SK-N-MC (cell line): ENCODE measurements at regions not wholly inside any gene's neighbourhood (a gene's known extent, or its start where the extent isn't known, plus 50 kb on each side); places are given as distances from the start of the nearest gene placed in this dataset.

Source experiments
- DNase-seq: peaks from one replicate; pipeline ENCODE4 v3.0.0-alpha.2; 2011; ENCODE audit warnings: low read depth, low spot score
- H3K27ac ChIP-seq: fragments of 200-600 bp; sonication (generic); 2 replicates; pipeline ENCODE4 v1.5.1; 2016; ENCODE audit warnings: mixed run types
- H3K36me3 ChIP-seq: fragments of 200-600 bp; sonication (generic); 2 replicates; pipeline ENCODE4 v1.6.1; 2017; ENCODE audit warnings: antibody characterized with exemption, low read length, mixed read lengths; ENCODE audit not compliant: insufficient read depth
- H3K4me3 ChIP-seq: fragments of 200-600 bp; sonication (generic); 2 replicates; pipeline ENCODE4 v1.5.1; 2016
- H3K9ac ChIP-seq: fragments of 200-600 bp; sonication (generic); 2 replicates; pipeline ENCODE4 v1.8.0; 2017; ENCODE audit warnings: mixed run types, mixed read lengths; ENCODE audit not compliant: insufficient read length
- H3K9me3 ChIP-seq: fragments of 200-600 bp; sonication (generic); 2 replicates; pipeline ENCODE4 v1.6.1; 2017; ENCODE audit warnings: low read depth, mild to moderate bottlenecking, antibody characterized with exemption, low read length, moderate library complexity, mixed read lengths
- EZH2 ChIP-seq: fragments of 200-600 bp; sonication (generic); IDR thresholded peaks from one replicate; pipeline ENCODE4 v1.6.1; 2017; ENCODE audit warnings: antibody characterized with exemption
- FOXP2 ChIP-seq: optimal IDR thresholded peaks from 2 replicates; pipeline ENCODE3; 2011; ENCODE audit warnings: mild to moderate bottlenecking, moderate library complexity; ENCODE audit not compliant: insufficient read depth; ENCODE audit errors: extremely low read length, control extremely low read depth
- POLR2AphosphoS5 ChIP-seq: IDR thresholded peaks from 2 replicates; pipeline ENCODE4 v1.6.1; 2012; ENCODE audit warnings: mild to moderate bottlenecking, low read depth, low read length, borderline replicate concordance

GRCh38 chr21:27286760-27287159 lies 319.9 kb upstream of the ADAMTS5 start:
- H3K36me3 ChIP-seq = no peaks in the 10 kb centered on the region
- no peak overlapping the region for H3K27ac ChIP-seq
- no peak overlapping the region for H3K9ac ChIP-seq
- H3K9me3 ChIP-seq = peaks cover 3% of the 10 kb centered on the region; the same call in 1 of the 2 replicates
- DNase-seq = no peak
- TF ChIP-seq FOXP2 (no peak), POLR2AphosphoS5 (no peak), EZH2 (no peak)
- no peak overlapping the region for H3K4me3 ChIP-seq

GRCh38 chr21:27277110-27277509 lies 310.2 kb upstream of the ADAMTS5 start:
- Histone ChIP-seq H3K4me3 (no peak overlapping the region), H3K9ac (no peak overlapping the region), H3K9me3 (no peaks in the 10 kb centered on the region), H3K27ac (peak overlapping the region; percentile 81), H3K36me3 (no peaks in the 10 kb centered on the region)
- DNase-seq = no peak
- no peak for TF ChIP-seq POLR2AphosphoS5
- TF ChIP-seq EZH2 = no peak
- TF ChIP-seq FOXP2 = no peak

- DNase-seq = peak; percentile 51
- Histone ChIP-seq H3K27ac (peak overlapping the region; percentile 63), H3K9ac (no peak overlapping the region), H3K9me3 (no peaks in the 10 kb centered on the region), H3K4me3 (peak overlapping the region; percentile 10; the same call in 1 of the 2 replicates), H3K36me3 (no peaks in the 10 kb centered on the region)
- no peak for TF ChIP-seq POLR2AphosphoS5
- no peak for TF ChIP-seq EZH2
- TF ChIP-seq FOXP2 = no peak
These were observed 308.5 kb upstream of the ADAMTS5 start for GRCh38 chr21:27275294-27275927.

- Histone ChIP-seq H3K27ac (no peak overlapping the region), H3K9ac (no peak overlapping the region), H3K36me3 (no peaks in the 10 kb centered on the region), H3K9me3 (no peaks in the 10 kb centered on the region), H3K4me3 (no peak overlapping the region)
- TF ChIP-seq EZH2 (no peak), FOXP2 (no peak), POLR2AphosphoS5 (no peak)
- no peak for DNase-seq
These were observed 302.8 kb upstream of the ADAMTS5 start for GRCh38 chr21:27269644-27270043.

GRCh38 chr21:27268290-27268689 lies 301.4 kb upstream of the ADAMTS5 start:
- no peaks in the 10 kb centered on the region for H3K36me3 ChIP-seq
- TF ChIP-seq FOXP2 (no peak), POLR2AphosphoS5 (no peak), EZH2 (no peak)
- no peak overlapping the region for H3K27ac ChIP-seq
- no peak overlapping the region for H3K4me3 ChIP-seq
- no peaks in the 10 kb centered on the region for H3K9me3 ChIP-seq
- H3K9ac ChIP-seq = no peak overlapping the region
- DNase-seq = no peak

GRCh38 chr21:27265949-27266348 lies 299.1 kb upstream of the ADAMTS5 start:
- Histone ChIP-seq H3K27ac (no peak overlapping the region), H3K9ac (no peak overlapping the region), H3K9me3 (no peaks in the 10 kb centered on the region), H3K4me3 (no peak overlapping the region), H3K36me3 (no peaks in the 10 kb centered on the region)
- no peak for TF ChIP-seq FOXP2
- no peak for DNase-seq

GRCh38 chr21:27265492-27265891 lies 298.6 kb upstream of the ADAMTS5 start:
- DNase-seq = no peak
- H3K4me3 ChIP-seq = no peak overlapping the region

GRCh38 chr21:27261676-27262075 lies 294.8 kb upstream of the ADAMTS5 start:
- H3K36me3 ChIP-seq = no peaks in the 10 kb centered on the region
- no peak overlapping the region for H3K27ac ChIP-seq
- no peak for DNase-seq
- no peaks in the 10 kb centered on the region for H3K9me3 ChIP-seq
- H3K4me3 ChIP-seq = no peak overlapping the region
- H3K9ac ChIP-seq = no peak overlapping the region
- TF ChIP-seq FOXP2 (no peak), EZH2 (no peak), POLR2AphosphoS5 (no peak)

More at GRCh38 chr21:27265492-27265891, 298.6 kb upstream of the ADAMTS5 start:
- Histone ChIP-seq H3K27ac (no peak overlapping the region), H3K9me3 (no peaks in the 10 kb centered on the region), H3K9ac (no peak overlapping the region), H3K36me3 (no peaks in the 10 kb centered on the region)
- no peak for TF ChIP-seq EZH2
- TF ChIP-seq FOXP2 = no peak
- TF ChIP-seq POLR2AphosphoS5 = no peak

- Histone ChIP-seq H3K36me3 (no peaks in the 10 kb centered on the region), H3K9me3 (no peaks in the 10 kb centered on the region), H3K27ac (no peak overlapping the region), H3K9ac (no peak overlapping the region), H3K4me3 (no peak overlapping the region)
- no peak for DNase-seq
- no peak for TF ChIP-seq POLR2AphosphoS5
- no peak for TF ChIP-seq FOXP2
- no peak for TF ChIP-seq EZH2
These were observed 293.8 kb upstream of the ADAMTS5 start for GRCh38 chr21:27260728-27261127.
